ENCODE measurements at regions not wholly inside any gene's neighbourhood (a gene's known extent, or its start where the extent isn't known, plus 50 kb on each side); places are given as distances from the start of the nearest gene placed in this dataset.
"Not testable (repeated sequence)": the region's sequence is repeated elsewhere in the genome, so short reads cannot be mapped to it uniquely, and the experiment has no call there.

- not testable (repeated sequence) for H3K4me3 ChIP-seq (ENCODE audit: extremely low read depth, insufficient read depth, low read length, poor library complexity, severe bottlenecking); H3K27ac ChIP-seq (ENCODE audit: low read depth, low read length, severe bottlenecking); H3K4me1 ChIP-seq (ENCODE audit: control insufficient read depth, insufficient read depth, low read length, poor library complexity, severe bottlenecking); H3K36me3 ChIP-seq (ENCODE audit: control insufficient read depth, insufficient read depth, low read length)
- H3K9me3 ChIP-seq (ENCODE audit: control insufficient read depth, low read length), result peaks cover 50% of the 10 kb centered on the region
- 11 to 22% methylated on average over 1 of the region's 1 CpG for WGBS, 2 experiments (ENCODE audit: insufficient coverage in 2 of 2)
Measured at GRCh38 chr14:105923520-105924191, 397.3 kb downstream of the TMEM121 start.

- WGBS, 2 experiments (ENCODE audit: insufficient coverage in 2 of 2), result 76 to 88% methylated on average over 11 to 12 of the region's 13 CpGs
- Histone ChIP-seq H3K4me3 (ENCODE audit: extremely low read depth, insufficient read depth, low read length, poor library complexity, severe bottlenecking) (no peak overlapping the region), H3K27ac (ENCODE audit: low read depth, low read length, severe bottlenecking) (no peak overlapping the region), H3K36me3 (ENCODE audit: control insufficient read depth, insufficient read depth, low read length) (no peaks in the 10 kb centered on the region), H3K9me3 (ENCODE audit: control insufficient read depth, low read length) (peaks cover 55% of the 10 kb centered on the region), H3K4me1 (ENCODE audit: control insufficient read depth, insufficient read depth, low read length, poor library complexity, severe bottlenecking) (no peaks in the 10 kb centered on the region)
Measured at GRCh38 chr14:105924951-105925591, 398.7 kb downstream of the TMEM121 start.

- Histone ChIP-seq H3K4me1 (ENCODE audit: control insufficient read depth, insufficient read depth, low read length, poor library complexity, severe bottlenecking) (no peaks in the 10 kb centered on the region), H3K4me3 (ENCODE audit: extremely low read depth, insufficient read depth, low read length, poor library complexity, severe bottlenecking) (no peak overlapping the region), H3K36me3 (ENCODE audit: control insufficient read depth, insufficient read depth, low read length) (no peaks in the 10 kb centered on the region), H3K27ac (ENCODE audit: low read depth, low read length, severe bottlenecking) (no peak overlapping the region), H3K9me3 (ENCODE audit: control insufficient read depth, low read length) (peaks cover 62% of the 10 kb centered on the region)
- 71 to 85% methylated on average over 10 to 13 of the region's 18 CpGs for WGBS, 2 experiments (ENCODE audit: insufficient coverage in 2 of 2)
Measured at GRCh38 chr14:105925615-105926372, 399.4 kb downstream of the TMEM121 start.

- H3K36me3 ChIP-seq (ENCODE audit: control insufficient read depth, insufficient read depth, low read length), result no peaks in the 10 kb centered on the region
- no peaks in the 10 kb centered on the region for H3K4me1 ChIP-seq (ENCODE audit: control insufficient read depth, insufficient read depth, low read length, poor library complexity, severe bottlenecking)
- peaks cover 59% of the 10 kb centered on the region for H3K9me3 ChIP-seq (ENCODE audit: control insufficient read depth, low read length)
- H3K27ac ChIP-seq (ENCODE audit: low read depth, low read length, severe bottlenecking), result no peak overlapping the region
- 72 to 77% methylated on average over 13 to 15 of the region's 18 CpGs for WGBS, 2 experiments (ENCODE audit: insufficient coverage in 2 of 2)
- H3K4me3 ChIP-seq (ENCODE audit: extremely low read depth, insufficient read depth, low read length, poor library complexity, severe bottlenecking), result no peak overlapping the region
Measured at GRCh38 chr14:105926373-105927095, 400.2 kb downstream of the TMEM121 start.

GRCh38 chr14:105927096-105928060 is 401.0 kb downstream of the TMEM121 start:
- Histone ChIP-seq H3K9me3 (ENCODE audit: control insufficient read depth, low read length) (peaks cover 62% of the 10 kb centered on the region), H3K27ac (ENCODE audit: low read depth, low read length, severe bottlenecking) (no peak overlapping the region), H3K4me1 (ENCODE audit: control insufficient read depth, insufficient read depth, low read length, poor library complexity, severe bottlenecking) (no peaks in the 10 kb centered on the region), H3K4me3 (ENCODE audit: extremely low read depth, insufficient read depth, low read length, poor library complexity, severe bottlenecking) (no peak overlapping the region), H3K36me3 (ENCODE audit: control insufficient read depth, insufficient read depth, low read length) (no peaks in the 10 kb centered on the region)
- 76 to 79% methylated on average over 14 to 16 of the region's 25 CpGs for WGBS, 2 experiments (ENCODE audit: insufficient coverage in 2 of 2)

- H3K9me3 ChIP-seq (ENCODE audit: control insufficient read depth, low read length), result peaks cover 71% of the 10 kb centered on the region
- 75 to 85% methylated on average over 16 to 17 of the region's 23 CpGs for WGBS, 2 experiments (ENCODE audit: insufficient coverage in 2 of 2)
- H3K36me3 ChIP-seq (ENCODE audit: control insufficient read depth, insufficient read depth, low read length); H3K4me1 ChIP-seq (ENCODE audit: control insufficient read depth, insufficient read depth, low read length, poor library complexity, severe bottlenecking); H3K4me3 ChIP-seq (ENCODE audit: extremely low read depth, insufficient read depth, low read length, poor library complexity, severe bottlenecking); H3K27ac ChIP-seq (ENCODE audit: low read depth, low read length, severe bottlenecking): not testable (repeated sequence)
Measured at GRCh38 chr14:105928171-105929111, 402.1 kb downstream of the TMEM121 start.

GRCh38 chr14:105929327-105930081 is 403.1 kb downstream of the TMEM121 start:
- H3K4me3 ChIP-seq (ENCODE audit: extremely low read depth, insufficient read depth, low read length, poor library complexity, severe bottlenecking), result no peak overlapping the region

GRCh38 chr14:105930572-105930971 is 404.2 kb downstream of the TMEM121 start:
- Histone ChIP-seq H3K4me3 (ENCODE audit: extremely low read depth, insufficient read depth, low read length, poor library complexity, severe bottlenecking) (no peak overlapping the region), H3K9me3 (ENCODE audit: control insufficient read depth, low read length) (peaks cover 79% of the 10 kb centered on the region), H3K36me3 (ENCODE audit: control insufficient read depth, insufficient read depth, low read length) (no peaks in the 10 kb centered on the region), H3K27ac (ENCODE audit: low read depth, low read length, severe bottlenecking) (no peak overlapping the region), H3K4me1 (ENCODE audit: control insufficient read depth, insufficient read depth, low read length, poor library complexity, severe bottlenecking) (no peaks in the 10 kb centered on the region)
- 40% methylated on average over 2 of the region's 5 CpGs; no CpG with 5 or more reads in 1 of the 2 experiments for WGBS, 2 experiments (ENCODE audit: insufficient coverage in 2 of 2)

More at GRCh38 chr14:105929327-105930081, 403.1 kb downstream of the TMEM121 start:
- H3K4me1 ChIP-seq (ENCODE audit: control insufficient read depth, insufficient read depth, low read length, poor library complexity, severe bottlenecking), result no peaks in the 10 kb centered on the region
- 74 to 88% methylated on average over 12 of the region's 14 CpGs for WGBS, 2 experiments (ENCODE audit: insufficient coverage in 2 of 2)
- H3K36me3 ChIP-seq (ENCODE audit: control insufficient read depth, insufficient read depth, low read length), result no peaks in the 10 kb centered on the region
- no peak overlapping the region for H3K27ac ChIP-seq (ENCODE audit: low read depth, low read length, severe bottlenecking)
- H3K9me3 ChIP-seq (ENCODE audit: control insufficient read depth, low read length), result peaks cover 77% of the 10 kb centered on the region
